ENCODE measurements at regions not wholly inside any gene's neighbourhood (a gene's known extent, or its start where the extent isn't known, plus 50 kb on each side); places are given as distances from the start of the nearest gene placed in this dataset.

- TF ChIP-seq HOXA7 (CRISPR knock-in tag; IDR thresholded peaks at IDR 0.05) = no peak
- TF ChIP-seq CEBPB (IDR thresholded peaks at IDR 0.05) = no peak
- TF ChIP-seq POLR2A (IDR thresholded peaks at IDR 0.05; ENCODE audit: low read length) = no peak
- TF ChIP-seq FOSB (CRISPR knock-in tag; IDR thresholded peaks at IDR 0.05) = no peak
- no peak for TF ChIP-seq JUN (IDR thresholded peaks at IDR 0.05)
- no peak for TF ChIP-seq CTCF (IDR thresholded peaks at IDR 0.05)
- no peak for TF ChIP-seq MAZ (IDR thresholded peaks at IDR 0.05; ENCODE audit: borderline replicate concordance, low read depth, low read length)
- no peak for TF ChIP-seq SREBF2 (IDR thresholded peaks at IDR 0.05)
- no peak for TF ChIP-seq EP300 (IDR thresholded peaks at IDR 0.05)
- TF ChIP-seq JUNB (IDR thresholded peaks at IDR 0.05) = no peak
- TF ChIP-seq REST (IDR thresholded peaks at IDR 0.05) = no peak
- TF ChIP-seq POLR2AphosphoS2 (conservative IDR thresholded peaks at IDR 0.05; ENCODE audit: low read length) = no peak
Measured at GRCh38 chr14:60575008-60575407, 66.1 kb downstream of the SIX6 start.

Measured in A549 (cell line).